Suprapubic skin (tissue), 4 donors: ENCODE measurements at regions not wholly inside any gene's neighbourhood (a gene's known extent, or its start where the extent isn't known, plus 50 kb on each side); places are given as distances from the start of the nearest gene placed in this dataset.

ENCODE experiments used
- DNase-seq, 2 donors: peaks; one replicate each; pipeline ENCODE4 v3.0.0-alpha.2; 2019; ENCODE audit warnings: low spot score in 2 of 2
- H3K27ac ChIP-seq: fragments of 200-600 bp; sonication (generic); one replicate; pipeline ENCODE4 v1.5.1; 2019
- H3K27me3 ChIP-seq: fragments of 200-600 bp; sonication (generic); one replicate; pipeline ENCODE4 v1.5.1; 2019
- H3K36me3 ChIP-seq: fragments of 200-600 bp; sonication (generic); one replicate; pipeline ENCODE4 v1.5.1; 2019
- H3K4me1 ChIP-seq: fragments of 200-600 bp; sonication (generic); one replicate; pipeline ENCODE4 v1.5.1; 2019
- H3K4me3 ChIP-seq: fragments of 200-600 bp; sonication (generic); one replicate; pipeline ENCODE4 v1.5.1; 2019; ENCODE audit warnings: mild to moderate bottlenecking
- H3K9me3 ChIP-seq: fragments of 200-600 bp; sonication (generic); one replicate; pipeline ENCODE4 v1.5.1; 2019
- EP300 ChIP-seq: sonication (generic); formaldehyde crosslinking; IDR thresholded peaks from one replicate; pipeline ENCODE4 v1.6.1; 2017; ENCODE audit warnings: antibody characterized with exemption
- POLR2A ChIP-seq, 2 donors: fragments of 450-650 bp; IDR thresholded peaks; one replicate each; pipeline ENCODE4 v1.6.1; 2017; ENCODE audit warnings: antibody characterized with exemption in 2 of 2, mild to moderate bottlenecking in 2 of 2, moderate library complexity in 2 of 2
- POLR2AphosphoS5 ChIP-seq, 3 donors: sonication (generic); formaldehyde crosslinking; IDR thresholded peaks; one replicate each; pipeline ENCODE4 v1.6.1; 2017; ENCODE audit warnings: antibody characterized with exemption in 3 of 3
- WGBS: methylation state at CpG from one replicate; pipeline ENCODE4 v1.1.5; 2018; 5-methylcytosine and 5-hydroxymethylcytosine counted together
- TF ChIP-seq, protein P1 (sequence below), 2 donors: fragments of 200-600 bp in 1 of 2; fragments of 450-650 bp in 1 of 2; sonication (generic) in 1 of 2; IDR thresholded peaks; one replicate each; pipeline ENCODE4 v1.5.1; 2016 to 2019; ENCODE audit warnings: antibody characterized with exemption in 2 of 2, mild to moderate bottlenecking in 1 of 2, moderate library complexity in 1 of 2

DNA sequence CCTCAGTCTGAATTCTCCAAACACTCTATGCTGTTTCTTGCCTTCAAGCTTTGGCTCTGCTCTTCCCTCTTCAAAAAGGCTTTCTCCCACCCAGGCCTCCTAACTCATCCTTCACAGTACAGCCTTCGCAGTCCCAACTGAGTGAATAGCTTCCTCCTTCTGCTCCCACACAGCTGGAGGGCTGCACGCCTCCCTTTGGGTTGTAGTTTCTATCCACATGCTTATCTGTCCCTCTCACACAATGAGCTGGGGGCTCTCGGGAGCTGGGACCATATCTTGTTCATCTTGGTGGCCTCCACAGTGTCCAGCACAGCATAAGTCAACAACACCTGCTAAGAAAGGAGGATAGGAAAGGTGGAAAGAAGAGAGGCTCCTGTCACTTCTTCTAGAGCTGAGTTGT, 69.5 kb upstream of the XPA start:
- Histone ChIP-seq H3K4me1 (peaks cover 16% of the 10 kb centered on the region), H3K9me3 (no peaks in the 10 kb centered on the region), H3K36me3 (no peaks in the 10 kb centered on the region), H3K27ac (no peak overlapping the region), H3K4me3 (no peak overlapping the region), H3K27me3 (peaks cover 15% of the 10 kb centered on the region)
- DNase-seq = no peak
- WGBS = 92% methylated on average over 3 of the region's 3 CpGs
- TF ChIP-seq, protein P1, sequence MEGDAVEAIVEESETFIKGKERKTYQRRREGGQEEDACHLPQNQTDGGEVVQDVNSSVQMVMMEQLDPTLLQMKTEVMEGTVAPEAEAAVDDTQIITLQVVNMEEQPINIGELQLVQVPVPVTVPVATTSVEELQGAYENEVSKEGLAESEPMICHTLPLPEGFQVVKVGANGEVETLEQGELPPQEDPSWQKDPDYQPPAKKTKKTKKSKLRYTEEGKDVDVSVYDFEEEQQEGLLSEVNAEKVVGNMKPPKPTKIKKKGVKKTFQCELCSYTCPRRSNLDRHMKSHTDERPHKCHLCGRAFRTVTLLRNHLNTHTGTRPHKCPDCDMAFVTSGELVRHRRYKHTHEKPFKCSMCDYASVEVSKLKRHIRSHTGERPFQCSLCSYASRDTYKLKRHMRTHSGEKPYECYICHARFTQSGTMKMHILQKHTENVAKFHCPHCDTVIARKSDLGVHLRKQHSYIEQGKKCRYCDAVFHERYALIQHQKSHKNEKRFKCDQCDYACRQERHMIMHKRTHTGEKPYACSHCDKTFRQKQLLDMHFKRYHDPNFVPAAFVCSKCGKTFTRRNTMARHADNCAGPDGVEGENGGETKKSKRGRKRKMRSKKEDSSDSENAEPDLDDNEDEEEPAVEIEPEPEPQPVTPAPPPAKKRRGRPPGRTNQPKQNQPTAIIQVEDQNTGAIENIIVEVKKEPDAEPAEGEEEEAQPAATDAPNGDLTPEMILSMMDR (IDR thresholded peaks at IDR 0.05) = no peak

DNA sequence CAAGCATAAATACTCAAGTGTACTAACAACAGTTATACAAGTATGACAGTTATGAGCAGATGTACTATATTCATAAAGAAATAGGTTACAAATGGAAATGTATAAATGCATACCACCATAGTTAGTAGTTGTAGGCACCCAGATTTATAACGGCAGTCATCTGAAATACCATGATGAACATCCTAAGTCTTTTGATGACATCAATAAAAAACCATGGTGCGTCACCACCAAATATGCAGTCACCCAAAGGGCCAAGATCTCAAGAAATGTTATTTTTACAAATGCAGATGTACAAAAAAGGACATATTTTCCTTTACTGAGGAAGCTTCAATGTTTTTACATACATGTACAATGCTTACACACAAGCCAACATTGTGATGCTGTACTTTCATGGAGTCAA, 70.8 kb upstream of the XPA start:
- Histone ChIP-seq H3K27ac (no peak overlapping the region), H3K9me3 (no peaks in the 10 kb centered on the region), H3K36me3 (no peaks in the 10 kb centered on the region), H3K4me1 (peaks cover 16% of the 10 kb centered on the region), H3K27me3 (peaks cover 2% of the 10 kb centered on the region), H3K4me3 (no peak overlapping the region)
- 95% methylated on average over 2 of the region's 2 CpGs for WGBS
- DNase-seq = no peak
- TF ChIP-seq POLR2A (IDR thresholded peaks at IDR 0.05) = no peak
- TF ChIP-seq, protein P1 (IDR thresholded peaks at IDR 0.05) = no peak
- TF ChIP-seq EP300 = no peak

DNA sequence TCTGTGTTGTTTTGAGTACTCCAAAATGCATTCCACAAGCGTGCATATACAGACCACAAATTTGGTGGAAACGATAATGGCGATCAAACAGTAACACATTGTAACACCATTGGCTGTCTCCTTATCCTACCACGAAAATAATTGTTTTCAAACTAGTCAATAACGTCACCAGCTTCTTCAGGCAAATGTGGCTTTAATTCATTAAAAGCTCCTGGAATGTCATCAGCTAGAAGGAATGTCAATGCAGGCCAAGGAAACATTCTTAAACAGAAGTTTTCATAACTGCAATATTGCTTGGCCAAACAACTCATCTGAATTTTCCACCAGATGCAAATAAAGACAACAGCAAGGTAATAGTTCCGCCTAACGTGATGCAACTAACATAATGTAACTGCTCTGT, 71.6 kb upstream of the XPA start:
- H3K4me3 ChIP-seq = no peak overlapping the region
- H3K36me3 ChIP-seq = no peaks in the 10 kb centered on the region
- H3K9me3 ChIP-seq = no peaks in the 10 kb centered on the region
- DNase-seq = no peak
- 41% methylated on average over 7 of the region's 7 CpGs for WGBS
- no peaks in the 10 kb centered on the region for H3K27me3 ChIP-seq
- no peak overlapping the region for H3K27ac ChIP-seq
- H3K4me1 ChIP-seq = peaks cover 21% of the 10 kb centered on the region
- TF ChIP-seq POLR2A (IDR thresholded peaks at IDR 0.05) = no peak
- no peak for TF ChIP-seq EP300
- TF ChIP-seq, protein P1 (IDR thresholded peaks at IDR 0.05) = no peak

DNA sequence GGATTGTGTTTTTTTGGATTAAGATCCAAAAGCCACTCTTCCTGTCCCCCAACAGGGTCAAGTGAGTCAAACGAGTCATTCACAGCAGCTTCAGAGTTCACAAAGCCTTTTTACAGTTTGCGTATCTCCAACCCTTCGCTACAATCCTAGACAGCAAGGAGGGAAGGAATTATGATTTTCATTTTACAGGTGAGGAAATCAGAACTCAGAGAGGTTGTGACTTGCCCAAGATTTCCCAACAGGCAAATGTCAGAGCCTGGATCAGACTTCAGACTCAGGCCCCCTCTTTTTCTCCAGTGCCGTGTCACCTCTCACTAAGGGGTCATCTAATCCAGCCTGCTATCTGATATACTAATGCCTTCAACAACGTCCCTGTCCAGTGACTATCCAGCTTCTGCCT, 72.1 kb upstream of the XPA start:
- no peak overlapping the region for H3K4me3 ChIP-seq
- DNase-seq = no peak
- H3K36me3 ChIP-seq = no peaks in the 10 kb centered on the region
- no peak overlapping the region for H3K27ac ChIP-seq
- H3K9me3 ChIP-seq = no peaks in the 10 kb centered on the region
- no peaks in the 10 kb centered on the region for H3K27me3 ChIP-seq
- 37% methylated on average over 5 of the region's 5 CpGs for WGBS
- H3K4me1 ChIP-seq = peaks cover 21% of the 10 kb centered on the region
- TF ChIP-seq POLR2A (IDR thresholded peaks at IDR 0.05) (no peak), EP300 (no peak)
- TF ChIP-seq, protein P1 (IDR thresholded peaks at IDR 0.05) = no peak

DNA sequence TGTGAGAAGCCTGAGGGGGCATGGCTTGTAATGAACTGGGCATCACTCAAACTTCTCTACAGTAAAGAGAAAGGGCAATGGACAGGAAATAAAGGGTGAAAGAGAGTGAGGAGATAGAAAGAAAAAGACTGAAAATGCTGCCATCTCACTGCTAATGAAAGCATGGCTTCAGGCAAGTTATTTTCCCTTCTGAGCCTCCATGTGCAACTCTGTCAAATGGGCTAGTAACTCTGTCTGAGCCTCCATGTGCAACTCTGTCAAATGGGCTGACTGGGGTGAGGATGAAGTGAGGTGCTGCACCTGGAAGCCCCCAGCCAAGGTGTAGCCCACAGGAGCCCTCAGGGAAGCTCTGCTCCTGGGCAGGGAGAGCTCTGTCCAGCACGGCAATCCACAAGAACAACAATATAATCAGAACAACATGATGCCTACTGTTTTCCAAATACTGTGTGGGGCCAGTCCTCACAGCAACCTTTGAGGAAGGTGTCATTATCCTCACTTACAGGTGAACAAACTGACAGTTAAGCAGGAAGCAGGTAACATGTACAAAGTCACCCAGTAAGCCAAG, 73.8 kb upstream of the XPA start:
- no peak for DNase-seq
- Histone ChIP-seq H3K4me3 (no peak overlapping the region), H3K27me3 (no peaks in the 10 kb centered on the region), H3K36me3 (no peaks in the 10 kb centered on the region), H3K27ac (no peak overlapping the region), H3K9me3 (no peaks in the 10 kb centered on the region), H3K4me1 (peaks cover 21% of the 10 kb centered on the region)
- 80% methylated on average over 1 of the region's 1 CpG for WGBS
- no peak for TF ChIP-seq EP300
- no peak for TF ChIP-seq POLR2AphosphoS5 (IDR thresholded peaks at IDR 0.05)
- TF ChIP-seq, protein P1 (IDR thresholded peaks at IDR 0.05) = no peak
- no peak for TF ChIP-seq POLR2A (IDR thresholded peaks at IDR 0.05)
